IPS DF 4.7 (cell line): ENCODE measurements at regions not wholly inside any gene's neighbourhood (a gene's known extent, or its start where the extent isn't known, plus 50 kb on each side); places are given as distances from the start of the nearest gene placed in this dataset.

ENCODE experiments used
- DNase-seq: peaks from one replicate; pipeline ENCODE4 v3.0.0-alpha.2; 2013; ENCODE audit warnings: low spot score; ENCODE audit errors: extremely low read depth

DNA sequence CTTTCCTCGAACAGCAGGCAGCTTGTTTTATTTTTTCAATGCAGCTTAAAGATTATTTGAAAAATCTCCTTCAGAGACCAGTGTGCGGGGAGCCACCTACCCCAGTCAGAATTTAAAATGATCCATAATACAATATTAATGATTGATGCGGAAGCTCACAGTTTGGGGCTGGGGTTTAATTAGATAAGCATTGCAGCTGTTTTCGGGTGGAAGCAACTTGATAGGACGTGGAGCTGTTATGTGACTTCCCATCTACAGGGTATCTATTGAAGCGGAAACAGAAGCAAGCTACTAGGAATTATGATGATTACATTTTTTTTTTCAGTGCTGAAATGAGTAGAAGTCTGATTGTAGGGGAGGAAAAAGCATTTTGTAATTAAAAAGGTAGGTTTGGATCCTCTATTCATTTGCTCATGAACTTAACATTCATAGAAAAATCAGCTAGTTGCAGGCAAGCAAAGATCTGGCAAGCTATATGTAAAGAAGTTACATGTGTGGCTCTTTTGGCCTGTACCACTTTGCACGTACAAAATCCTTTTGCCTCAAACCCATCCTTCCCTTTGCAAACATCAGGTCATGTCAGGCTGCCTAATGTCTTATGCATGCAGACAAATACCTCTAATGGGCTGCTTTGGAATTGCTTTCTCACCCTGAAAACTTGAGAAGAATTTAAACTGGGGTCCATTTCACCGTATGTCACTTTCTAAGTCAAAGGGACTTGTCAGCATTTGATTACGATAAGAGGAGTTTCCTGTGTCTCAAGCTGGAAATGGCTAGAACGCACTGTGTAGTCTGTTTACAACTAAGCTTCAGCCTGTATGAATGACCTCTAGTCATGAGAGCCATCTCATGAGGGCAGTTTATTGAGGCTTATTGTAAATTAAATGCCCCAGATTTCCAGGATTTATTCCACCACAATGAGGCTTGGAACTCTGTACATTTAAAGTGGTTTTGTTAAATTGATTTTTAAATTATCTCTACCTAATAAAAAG, 267.1 kb upstream of the TMTC4 start:
- DNase-seq: no peak

DNA sequence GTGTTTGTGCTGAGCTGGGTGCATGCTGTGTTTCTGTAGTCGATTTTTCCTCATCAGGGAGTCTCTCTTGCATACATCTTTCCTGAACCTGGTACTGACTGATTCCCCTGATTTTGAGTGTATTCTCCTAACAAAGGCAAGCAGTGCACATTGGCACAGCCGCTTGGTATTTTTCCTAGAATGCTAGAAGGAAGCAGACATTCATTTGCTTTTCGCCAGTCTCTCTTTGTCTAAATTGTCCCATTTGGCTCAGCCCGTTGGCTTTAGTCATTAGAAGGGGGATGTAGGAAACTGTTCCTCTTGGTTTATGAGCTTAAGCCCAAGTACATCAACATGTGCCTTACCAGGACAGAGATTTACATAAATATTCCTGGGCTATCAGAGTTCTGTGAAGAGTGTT, 266.1 kb upstream of the TMTC4 start:
- no peak for DNase-seq

- no peak for DNase-seq
Observed at GRCh38 chr13:100933841-100934240, 259.2 kb upstream of the TMTC4 start.

DNA sequence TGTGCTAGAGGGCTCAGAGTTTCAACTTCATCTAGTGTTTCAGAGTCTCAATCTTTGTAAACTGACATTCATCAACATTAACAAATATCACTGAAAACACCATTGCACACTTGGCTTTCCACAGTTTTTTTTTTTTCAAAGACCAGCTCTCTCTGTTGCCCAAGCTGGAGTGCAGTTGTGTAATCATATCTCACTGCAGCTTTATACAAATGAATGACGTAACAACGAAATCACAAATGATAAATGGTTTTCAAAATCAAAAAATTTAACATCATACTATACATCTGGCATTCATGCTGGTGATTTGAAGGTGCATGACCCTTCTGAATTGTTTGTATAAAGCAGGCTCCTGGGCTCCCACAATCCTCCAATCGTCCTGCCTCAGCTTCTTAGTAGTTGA, 248.0 kb upstream of the TMTC4 start:
- DNase-seq: no peak

- DNase-seq: no peak
Observed at GRCh38 chr13:100921139-100921538, 246.5 kb upstream of the TMTC4 start.

GRCh38 chr13:100917011-100917410, 242.4 kb upstream of the TMTC4 start:
- DNase-seq: no peak

- no peak for DNase-seq
Observed at GRCh38 chr13:100913143-100913542, 238.5 kb upstream of the TMTC4 start.

DNA sequence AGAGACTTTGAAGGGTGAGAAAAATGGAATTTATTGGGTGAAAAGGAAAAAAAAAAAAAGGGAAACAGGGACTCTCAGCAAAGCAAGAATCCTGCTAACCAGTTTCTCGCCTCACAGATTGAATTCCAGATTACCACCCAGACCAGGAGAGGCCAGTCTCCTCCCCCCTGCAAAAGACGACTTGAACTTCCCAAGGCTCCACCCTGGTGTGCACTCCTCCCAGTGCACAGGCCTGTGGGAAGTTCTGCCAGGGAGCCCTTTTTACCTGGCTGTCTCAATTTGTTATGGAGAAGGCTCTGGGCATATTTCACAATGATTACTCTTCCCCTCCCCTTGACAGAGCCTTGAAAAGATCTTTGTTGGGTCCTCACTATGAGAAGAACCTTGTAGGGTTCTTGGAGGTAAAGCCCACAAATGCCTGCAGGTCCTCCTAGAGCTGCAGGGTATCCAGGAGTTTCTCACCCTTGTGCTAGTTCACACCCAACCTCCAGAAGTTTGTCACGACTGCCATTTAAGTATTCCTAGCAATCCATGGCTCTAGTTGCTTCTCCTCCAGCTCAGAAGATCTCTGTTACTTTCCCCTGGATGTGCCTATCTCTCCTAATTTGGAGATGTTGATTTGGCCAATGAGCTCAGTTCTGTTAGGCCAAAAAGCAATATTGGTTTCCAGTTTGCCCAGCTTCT, 229.8 kb upstream of the TMTC4 start:
- no peak for DNase-seq

GRCh38 chr13:100899720-100900316, 225.2 kb upstream of the TMTC4 start:
- no peak for DNase-seq

DNA sequence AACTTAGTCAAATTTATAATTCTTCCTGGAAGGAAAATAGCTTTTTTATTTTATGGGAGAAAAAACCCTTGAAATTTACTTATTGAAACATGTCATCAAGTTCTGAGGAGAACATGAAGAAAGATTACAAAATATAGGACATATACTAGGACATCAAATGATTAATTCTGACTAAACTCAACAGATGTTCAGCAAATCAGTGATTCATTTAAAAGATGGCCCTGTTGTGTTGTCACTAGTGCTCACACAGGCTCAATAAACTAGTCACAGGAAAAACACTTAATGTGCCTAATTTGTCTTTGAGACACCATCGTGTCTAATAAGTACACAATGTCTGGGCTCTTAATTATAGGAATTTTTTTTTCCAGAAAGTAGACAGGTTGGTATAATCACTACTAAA, 223.8 kb upstream of the TMTC4 start:
- no peak for DNase-seq

DNA sequence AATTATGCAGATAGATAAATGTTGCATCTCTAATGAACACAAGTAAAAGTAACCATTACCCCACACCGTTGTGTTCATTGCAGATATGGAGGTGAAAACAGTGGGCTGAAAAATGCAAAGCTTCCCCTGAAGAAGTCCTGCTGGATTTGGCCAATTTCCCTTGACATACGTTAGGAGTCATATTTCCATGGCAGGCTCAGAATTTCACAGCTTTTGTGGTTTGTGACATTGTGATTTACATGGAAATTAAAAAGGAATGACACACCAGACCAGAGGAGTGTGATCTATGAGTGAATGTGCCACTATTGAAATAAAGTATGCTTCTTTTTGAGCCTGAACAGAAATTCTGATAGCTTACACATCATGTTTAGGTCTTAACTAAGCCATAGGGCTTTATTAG, 221.1 kb upstream of the TMTC4 start:
- DNase-seq: no peak

- no peak for DNase-seq
Observed at GRCh38 chr13:100892981-100893380, 218.4 kb upstream of the TMTC4 start.

DNA sequence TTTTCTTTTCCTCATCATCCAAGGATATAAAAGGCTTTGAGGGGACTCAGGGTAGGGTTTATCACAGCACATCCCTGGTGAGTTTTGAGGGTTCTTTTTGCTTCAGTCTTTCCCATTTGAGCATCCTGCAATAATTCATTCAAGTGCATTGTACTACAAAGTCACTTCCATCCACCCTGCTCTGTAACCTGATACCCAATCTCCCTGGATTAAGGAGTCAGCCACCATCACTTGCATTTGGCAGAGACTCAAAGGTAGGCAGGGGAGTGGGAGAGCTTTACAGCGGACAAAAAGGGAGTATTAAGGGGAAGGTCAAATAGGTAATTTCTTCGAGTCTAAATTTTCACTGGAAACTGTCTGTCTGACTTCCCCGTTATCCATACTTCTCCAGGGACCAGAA, 216.1 kb upstream of the TMTC4 start:
- DNase-seq: no peak

GRCh38 chr13:100887729-100888151, 213.1 kb upstream of the TMTC4 start:
- no peak for DNase-seq

- no peak for DNase-seq
Observed at GRCh38 chr13:100883453-100883852, 208.9 kb upstream of the TMTC4 start.

GRCh38 chr13:100881291-100881864, 206.8 kb upstream of the TMTC4 start:
- DNase-seq: no peak

DNA sequence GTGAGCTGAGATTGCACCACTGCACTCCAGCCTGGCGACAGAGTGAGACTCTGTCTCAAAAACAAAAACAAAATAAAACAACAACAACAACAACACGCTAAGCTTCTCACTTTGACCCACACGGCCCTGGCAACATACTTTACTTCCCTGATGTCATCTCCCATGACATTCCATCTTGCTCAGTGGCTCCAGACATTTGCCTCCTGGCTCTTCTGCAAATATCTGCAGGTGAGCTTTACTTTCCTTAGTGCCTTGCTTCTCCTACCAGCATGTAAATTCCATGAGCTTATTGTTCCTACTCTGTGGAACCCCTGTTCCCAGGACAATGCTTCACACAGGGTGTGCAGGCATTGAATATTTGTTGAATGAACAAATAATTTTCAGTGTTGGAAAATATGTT, 205.6 kb upstream of the TMTC4 start:
- no peak for DNase-seq

DNA sequence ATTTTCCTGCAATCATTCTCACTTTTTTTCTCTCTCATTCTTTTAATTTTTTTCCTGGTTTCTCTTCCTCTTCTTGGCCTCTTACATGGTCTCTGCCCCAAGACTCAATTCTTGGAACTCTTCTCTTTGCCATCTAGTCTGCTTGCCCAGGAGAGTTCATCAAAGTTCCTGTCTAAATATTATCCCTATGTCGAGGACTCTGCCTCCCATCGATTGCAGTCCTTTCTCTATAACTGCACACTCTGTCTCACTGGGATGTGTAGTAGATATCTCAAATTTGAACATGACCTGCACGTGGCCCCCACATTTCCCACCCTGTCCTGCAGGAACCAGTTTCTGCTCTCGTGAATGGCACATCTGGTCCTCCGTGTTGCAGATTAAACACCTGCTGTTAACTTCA, 204.7 kb upstream of the TMTC4 start:
- no peak for DNase-seq

- DNase-seq: no peak
Observed at GRCh38 chr13:100876044-100876403, 201.4 kb upstream of the TMTC4 start.

DNA sequence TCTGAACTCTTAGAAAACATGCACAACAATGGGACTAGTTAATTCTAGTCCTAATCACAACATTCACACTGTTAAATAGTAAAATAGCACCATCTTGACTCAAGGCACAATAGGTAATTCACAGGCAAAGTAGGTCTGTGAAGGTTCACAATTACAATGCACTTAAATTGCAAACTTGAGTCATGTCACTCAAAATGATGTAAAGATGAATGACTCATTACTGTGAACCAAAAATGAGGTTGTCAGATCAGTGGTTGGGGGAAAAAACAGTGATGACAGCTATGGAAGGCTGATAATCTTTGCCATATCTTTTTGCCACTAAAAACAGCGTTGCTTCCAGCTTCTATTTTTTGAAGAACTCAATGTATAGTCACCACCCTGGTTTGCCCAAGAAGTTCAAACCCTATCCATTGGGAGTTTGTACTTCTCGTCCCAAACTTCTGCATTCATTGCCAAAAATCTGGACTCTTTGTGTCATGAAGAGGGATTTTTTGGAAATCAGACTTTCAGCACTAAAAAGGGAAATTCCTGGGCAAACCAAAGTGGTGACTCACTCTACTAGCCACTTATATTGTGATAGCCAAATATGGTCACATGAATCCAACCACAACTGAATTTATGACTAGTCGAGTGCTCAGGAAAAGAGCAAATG, 200.9 kb upstream of the TMTC4 start:
- no peak for DNase-seq

- no peak for DNase-seq
Observed at GRCh38 chr13:100872761-100873160, 198.2 kb upstream of the TMTC4 start.
